ENCODE measurements at regions not wholly inside any gene's neighbourhood (a gene's known extent, or its start where the extent isn't known, plus 50 kb on each side); places are given as distances from the start of the nearest gene placed in this dataset.

GRCh38 chr21:24045373-24045772 lies 1561.9 kb downstream of the MRPL39 start:
- H3K4me3 Mint-ChIP-seq (ENCODE audit: unreplicated experiment), result no peak overlapping the region
- no peaks in the 10 kb centered on the region for H3K36me3 ChIP-seq (ENCODE audit: insufficient read depth, low read length)
- FAIRE-seq, result no peak
- H3K9ac ChIP-seq (ENCODE audit: low read length), result peak overlapping the region; percentile 62
- H3K4me3 ChIP-seq (ENCODE audit: insufficient read depth, low read depth, low read length), result no peak overlapping the region
- TF ChIP-seq, protein P1, sequence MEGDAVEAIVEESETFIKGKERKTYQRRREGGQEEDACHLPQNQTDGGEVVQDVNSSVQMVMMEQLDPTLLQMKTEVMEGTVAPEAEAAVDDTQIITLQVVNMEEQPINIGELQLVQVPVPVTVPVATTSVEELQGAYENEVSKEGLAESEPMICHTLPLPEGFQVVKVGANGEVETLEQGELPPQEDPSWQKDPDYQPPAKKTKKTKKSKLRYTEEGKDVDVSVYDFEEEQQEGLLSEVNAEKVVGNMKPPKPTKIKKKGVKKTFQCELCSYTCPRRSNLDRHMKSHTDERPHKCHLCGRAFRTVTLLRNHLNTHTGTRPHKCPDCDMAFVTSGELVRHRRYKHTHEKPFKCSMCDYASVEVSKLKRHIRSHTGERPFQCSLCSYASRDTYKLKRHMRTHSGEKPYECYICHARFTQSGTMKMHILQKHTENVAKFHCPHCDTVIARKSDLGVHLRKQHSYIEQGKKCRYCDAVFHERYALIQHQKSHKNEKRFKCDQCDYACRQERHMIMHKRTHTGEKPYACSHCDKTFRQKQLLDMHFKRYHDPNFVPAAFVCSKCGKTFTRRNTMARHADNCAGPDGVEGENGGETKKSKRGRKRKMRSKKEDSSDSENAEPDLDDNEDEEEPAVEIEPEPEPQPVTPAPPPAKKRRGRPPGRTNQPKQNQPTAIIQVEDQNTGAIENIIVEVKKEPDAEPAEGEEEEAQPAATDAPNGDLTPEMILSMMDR (IDR thresholded peaks at IDR 0.05; ENCODE audit: insufficient read depth, low read depth, low read length), result no peak
- no peak for TF ChIP-seq EZH2 (IDR thresholded peaks at IDR 0.05; ENCODE audit: insufficient read depth, low read length)
- peak overlapping the region; percentile 70 for H3K4me2 ChIP-seq (ENCODE audit: low read length)
- no peaks in the 10 kb centered on the region for H3K9me3 ChIP-seq (ENCODE audit: insufficient read depth, low read depth, low read length)
- H2AFZ ChIP-seq (ENCODE audit: low read depth, low read length), result no peak overlapping the region
- peak overlapping the region; percentile 72 for H3K27ac ChIP-seq (ENCODE audit: low read depth, low read length)
- no peak overlapping the region for H3K27ac Mint-ChIP-seq (ENCODE audit: unreplicated experiment)
- no peaks in the 10 kb centered on the region for H3K36me3 Mint-ChIP-seq (ENCODE audit: low read depth, unreplicated experiment)
- H3K9me3 Mint-ChIP-seq (ENCODE audit: unreplicated experiment), result no peaks in the 10 kb centered on the region
- DNase-seq (ENCODE audit: low read depth), result no peak
- H3K27me3 Mint-ChIP-seq (ENCODE audit: low read depth, unreplicated experiment), result no peaks in the 10 kb centered on the region
- peaks cover 2% of the 10 kb centered on the region for H3K4me1 Mint-ChIP-seq (ENCODE audit: low read depth, unreplicated experiment)
- no peaks in the 10 kb centered on the region for H3K27me3 ChIP-seq (ENCODE audit: insufficient read depth, low read length)
- no peaks in the 10 kb centered on the region for H3K79me2 ChIP-seq (ENCODE audit: insufficient read depth, low read length)
- no peaks in the 10 kb centered on the region for H4K20me1 ChIP-seq (ENCODE audit: insufficient read depth, low read length)
- H3K4me1 ChIP-seq (ENCODE audit: insufficient read depth, low read length), result peaks cover 11% of the 10 kb centered on the region

GRCh38 chr21:24042687-24043086 lies 1564.6 kb downstream of the MRPL39 start:
- no peak overlapping the region for H3K4me2 ChIP-seq (ENCODE audit: low read length)
- Mint-ChIP-seq H3K9me3 (ENCODE audit: unreplicated experiment) (no peaks in the 10 kb centered on the region), H3K27me3 (ENCODE audit: low read depth, unreplicated experiment) (no peaks in the 10 kb centered on the region), H3K4me3 (ENCODE audit: unreplicated experiment) (no peak overlapping the region), H3K36me3 (ENCODE audit: low read depth, unreplicated experiment) (no peaks in the 10 kb centered on the region), H3K27ac (ENCODE audit: unreplicated experiment) (no peak overlapping the region), H3K4me1 (ENCODE audit: low read depth, unreplicated experiment) (peaks cover 2% of the 10 kb centered on the region)
- no peaks in the 10 kb centered on the region for H4K20me1 ChIP-seq (ENCODE audit: insufficient read depth, low read length)
- peaks cover 11% of the 10 kb centered on the region for H3K4me1 ChIP-seq (ENCODE audit: insufficient read depth, low read length)
- TF ChIP-seq EZH2 (IDR thresholded peaks at IDR 0.05; ENCODE audit: insufficient read depth, low read length), result no peak
- TF ChIP-seq, protein P1 (IDR thresholded peaks at IDR 0.05; ENCODE audit: insufficient read depth, low read depth, low read length), result no peak
- no peaks in the 10 kb centered on the region for H3K27me3 ChIP-seq (ENCODE audit: insufficient read depth, low read length)
- no peaks in the 10 kb centered on the region for H3K9me3 ChIP-seq (ENCODE audit: insufficient read depth, low read depth, low read length)
- no peaks in the 10 kb centered on the region for H3K79me2 ChIP-seq (ENCODE audit: insufficient read depth, low read length)
- DNase-seq (ENCODE audit: low read depth), result no peak
- no peak for FAIRE-seq
- no peaks in the 10 kb centered on the region for H3K36me3 ChIP-seq (ENCODE audit: insufficient read depth, low read length)
- no peak overlapping the region for H2AFZ ChIP-seq (ENCODE audit: low read depth, low read length)
- no peak overlapping the region for H3K27ac ChIP-seq (ENCODE audit: low read depth, low read length)
- H3K9ac ChIP-seq (ENCODE audit: low read length), result no peak overlapping the region
- H3K4me3 ChIP-seq (ENCODE audit: insufficient read depth, low read depth, low read length), result no peak overlapping the region

GRCh38 chr21:24032709-24033232 lies 1574.5 kb downstream of the MRPL39 start:
- no peaks in the 10 kb centered on the region for H3K79me2 ChIP-seq (ENCODE audit: insufficient read depth, low read length)
- H3K4me3 ChIP-seq (ENCODE audit: insufficient read depth, low read depth, low read length), result no peak overlapping the region
- Mint-ChIP-seq H3K9me3 (ENCODE audit: unreplicated experiment) (peaks cover 5% of the 10 kb centered on the region), H3K4me1 (ENCODE audit: low read depth, unreplicated experiment) (no peaks in the 10 kb centered on the region), H3K27me3 (ENCODE audit: low read depth, unreplicated experiment) (no peaks in the 10 kb centered on the region), H3K4me3 (ENCODE audit: unreplicated experiment) (no peak overlapping the region), H3K27ac (ENCODE audit: unreplicated experiment) (no peak overlapping the region), H3K36me3 (ENCODE audit: low read depth, unreplicated experiment) (no peaks in the 10 kb centered on the region)
- FAIRE-seq (no peak), DNase-seq (ENCODE audit: low read depth) (no peak)
- H3K36me3 ChIP-seq (ENCODE audit: insufficient read depth, low read length), result no peaks in the 10 kb centered on the region
- H4K20me1 ChIP-seq (ENCODE audit: insufficient read depth, low read length), result no peaks in the 10 kb centered on the region
- H3K27me3 ChIP-seq (ENCODE audit: insufficient read depth, low read length), result no peaks in the 10 kb centered on the region
- H2AFZ ChIP-seq (ENCODE audit: low read depth, low read length), result no peak overlapping the region
- no peak overlapping the region for H3K27ac ChIP-seq (ENCODE audit: low read depth, low read length)
- H3K9me3 ChIP-seq (ENCODE audit: insufficient read depth, low read depth, low read length), result no peaks in the 10 kb centered on the region
- TF ChIP-seq EZH2 (IDR thresholded peaks at IDR 0.05; ENCODE audit: insufficient read depth, low read length), result no peak
- TF ChIP-seq, protein P1 (IDR thresholded peaks at IDR 0.05; ENCODE audit: insufficient read depth, low read depth, low read length), result no peak
- no peak overlapping the region for H3K9ac ChIP-seq (ENCODE audit: low read length)
- H3K4me1 ChIP-seq (ENCODE audit: insufficient read depth, low read length), result no peaks in the 10 kb centered on the region
- no peak overlapping the region for H3K4me2 ChIP-seq (ENCODE audit: low read length)

Data from astrocyte (in vitro differentiated cells and primary cell).